Adrenal gland (tissue), 5 donors: ENCODE measurements at regions not wholly inside any gene's neighbourhood (a gene's known extent, or its start where the extent isn't known, plus 50 kb on each side); places are given as distances from the start of the nearest gene placed in this dataset.

Experiments
- CTCF ChIP-seq, 6 experiments: fragments of 450-650 bp in 4 of 6; fragments of 200-600 bp in 2 of 6; sonication (generic) in 1 of 6; IDR thresholded peaks; 1 replicate in 5 of 6; 2 replicates in 1 of 6; pipeline versions ENCODE4 v1.5.1 to v1.8.0; 2016 to 2021; ENCODE audit warnings: antibody characterized with exemption in 6 of 6, mild to moderate bottlenecking in 2 of 6, moderate library complexity in 1 of 6
- POLR2A ChIP-seq, 2 donors: fragments of 450-650 bp; IDR thresholded peaks; one replicate each; pipeline ENCODE4 v1.6.1; 2017; ENCODE audit warnings: antibody characterized with exemption in 2 of 2, mild to moderate bottlenecking in 2 of 2, moderate library complexity in 1 of 2
- donor health status: DM: no; HTN: no; CAD: no.

DNA sequence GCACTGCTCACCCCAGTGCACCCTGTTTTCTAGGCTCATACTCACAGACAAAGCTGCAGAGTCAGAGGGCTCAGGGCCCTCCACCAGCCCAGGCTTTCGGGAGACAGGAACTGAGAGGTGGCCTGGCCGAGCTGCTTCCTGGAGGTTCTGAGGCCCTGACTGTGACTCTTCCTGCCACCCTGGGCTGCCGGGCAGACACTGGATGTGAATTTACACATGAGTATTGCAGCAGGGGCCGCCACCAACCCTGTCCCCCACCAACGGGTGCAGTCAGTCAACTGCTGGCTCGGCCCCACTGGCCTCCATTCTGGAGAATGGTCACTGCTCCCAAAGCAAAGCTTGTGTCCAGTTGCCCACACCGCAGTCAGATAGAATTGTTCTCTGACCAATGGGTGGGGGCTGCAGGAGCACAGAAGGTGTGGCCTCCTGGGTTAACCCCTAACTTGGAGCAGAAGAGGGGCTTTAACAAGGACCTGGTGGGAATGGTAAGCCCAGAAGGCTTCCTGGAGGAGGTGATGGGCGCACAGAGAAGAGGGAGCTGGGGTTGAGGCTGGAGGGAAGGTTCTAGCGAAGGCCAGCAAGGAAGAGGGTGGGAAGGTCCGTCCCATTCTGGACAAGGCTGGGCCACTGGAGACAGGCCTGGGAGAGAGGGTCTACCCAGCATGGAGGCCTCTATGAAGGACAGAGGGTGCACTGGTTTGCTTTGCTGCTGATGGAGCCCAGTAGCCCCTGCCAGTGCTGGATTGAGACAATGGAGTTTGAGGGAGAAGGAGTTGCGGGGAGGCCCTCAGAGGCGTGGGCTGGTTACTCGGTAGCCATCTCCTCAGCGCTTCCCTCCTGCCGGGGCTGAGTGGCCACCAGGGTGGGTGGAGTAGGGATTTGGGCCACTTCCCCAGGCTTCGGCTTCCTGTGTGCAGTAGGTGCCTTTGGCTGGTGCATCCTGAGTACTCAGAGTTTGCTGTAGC, 135.3 kb downstream of the CPZ start:
- TF ChIP-seq POLR2A (IDR thresholded peaks at IDR 0.05): no peak
- no peak for TF ChIP-seq CTCF (IDR thresholded peaks at IDR 0.05)
